Small intestine (tissue), 7 donors: ENCODE measurements at regions not wholly inside any gene's neighbourhood (a gene's known extent, or its start where the extent isn't known, plus 50 kb on each side); places are given as distances from the start of the nearest gene placed in this dataset.

Experiments
- DNase-seq, 2 donors: peaks; one replicate each; pipeline versions ENCODE4 v3.0.0 to v3.0.0-alpha.2; 2013
- FAIRE-seq: peaks from 2 replicates; lab custom pipeline; 2012; peaks lifted over from hg19 to GRCh38; lab: Jason Lieb, UNC
- H3K27ac ChIP-seq, 3 donors: one replicate each; pipeline ENCODE4 v1.5.1; 2013; ENCODE audit warnings: low read length in 2 of 3, mild to moderate bottlenecking in 2 of 3, control low read depth in 1 of 3, inconsistent platforms in 1 of 3, low read depth in 1 of 3, moderate library complexity in 1 of 3
- H3K27me3 ChIP-seq, 3 donors: one replicate each; pipeline ENCODE4 v1.6.1; 2013; ENCODE audit warnings: low read length in 3 of 3, inconsistent platforms in 1 of 3; ENCODE audit not compliant: control insufficient read depth in 3 of 3, insufficient read depth in 3 of 3
- H3K36me3 ChIP-seq, 3 donors: one replicate each; pipeline ENCODE4 v1.6.1; 2013; ENCODE audit warnings: low read length in 3 of 3, inconsistent platforms in 1 of 3, low read depth in 1 of 3, mild to moderate bottlenecking in 1 of 3, moderate library complexity in 1 of 3; ENCODE audit not compliant: control insufficient read depth in 3 of 3, insufficient read depth in 2 of 3
- H3K4me1 ChIP-seq, 3 donors: one replicate each; pipeline ENCODE4 v1.6.1; 2013; ENCODE audit warnings: low read length in 2 of 3, inconsistent platforms in 1 of 3, low read depth in 1 of 3, mild to moderate bottlenecking in 1 of 3, moderate library complexity in 1 of 3; ENCODE audit not compliant: control insufficient read depth in 3 of 3, insufficient read depth in 2 of 3
- H3K4me3 ChIP-seq, 3 donors: one replicate each; pipeline ENCODE4 v1.5.1; 2013; ENCODE audit warnings: low read length in 3 of 3, control low read depth in 1 of 3, inconsistent platforms in 1 of 3, low read depth in 1 of 3, mild to moderate bottlenecking in 1 of 3, moderate library complexity in 1 of 3
- H3K9me3 ChIP-seq, 2 donors: one replicate each; pipeline ENCODE4 v1.6.1; 2013; ENCODE audit warnings: low read depth in 1 of 2, low read length in 1 of 2; ENCODE audit not compliant: control insufficient read depth in 2 of 2, insufficient read depth in 1 of 2
- WGBS, 3 donors: extraction: QIAGEN DNeasy Blood & Tissue Kit; methylation state at CpG; one replicate each; pipeline ENCODE4 v1.1.7; 2013; 5-methylcytosine and 5-hydroxymethylcytosine counted together
- donor health status: healthy with polysubstance abuse.
- donor health status: control.
- donor health status: control.
- donor health status: Bipolar disorder and iron deficiency.
- donor health status: healthy.

DNA sequence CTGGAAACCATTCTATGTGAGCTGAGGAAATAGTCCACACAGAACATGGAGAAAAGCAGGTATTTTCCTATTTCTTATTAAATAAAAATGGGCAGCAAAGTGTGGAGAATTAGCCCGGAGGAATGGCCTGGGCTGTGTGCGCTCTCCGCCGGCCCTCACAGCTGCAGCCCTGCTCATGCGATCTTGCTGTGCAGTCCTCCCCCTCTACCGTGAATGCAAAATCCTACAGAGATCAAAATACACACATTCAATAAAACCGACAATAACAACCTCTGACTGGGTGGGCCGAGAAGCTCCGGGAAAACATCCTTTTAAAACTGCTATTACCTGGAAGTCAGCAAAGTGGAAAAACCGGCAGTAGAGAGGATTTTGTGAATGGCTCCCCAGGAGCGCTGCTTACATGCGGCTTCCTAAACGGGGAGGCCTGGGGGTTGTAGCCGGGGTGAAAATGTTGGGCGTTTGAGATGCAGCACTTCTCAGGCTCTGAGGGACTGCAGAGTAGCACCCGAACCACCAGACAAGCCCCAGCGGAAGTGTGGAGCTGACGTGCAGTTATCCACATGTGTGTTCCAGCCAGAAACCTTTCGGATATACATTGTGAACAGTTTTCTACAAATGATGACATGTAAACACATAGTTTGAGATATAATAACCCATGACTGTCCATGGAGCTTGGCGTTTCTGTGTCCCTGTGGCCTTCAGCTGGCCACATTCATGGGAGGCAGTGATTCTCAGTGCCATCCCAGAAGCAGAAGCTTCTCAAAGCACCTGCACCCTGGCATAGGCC lies 94.2 kb upstream of the ALKAL2 start:
- no peak for DNase-seq
- no peak for FAIRE-seq
- Histone ChIP-seq H3K36me3 (no peaks in the 10 kb centered on the region), H3K4me3 (no peak overlapping the region), H3K27ac (no peak overlapping the region), H3K4me1 (no peaks in the 10 kb centered on the region), H3K9me3 (peaks cover 0 to 2% of the 10 kb centered on the region in 2 donors), H3K27me3 (peaks cover 0 to 4% (median 0%) of the 10 kb centered on the region in 3 donors)
- WGBS, 3 donors: 69 to 86% (median 83%) methylated on average over 20 of the region's 20 CpGs

DNA sequence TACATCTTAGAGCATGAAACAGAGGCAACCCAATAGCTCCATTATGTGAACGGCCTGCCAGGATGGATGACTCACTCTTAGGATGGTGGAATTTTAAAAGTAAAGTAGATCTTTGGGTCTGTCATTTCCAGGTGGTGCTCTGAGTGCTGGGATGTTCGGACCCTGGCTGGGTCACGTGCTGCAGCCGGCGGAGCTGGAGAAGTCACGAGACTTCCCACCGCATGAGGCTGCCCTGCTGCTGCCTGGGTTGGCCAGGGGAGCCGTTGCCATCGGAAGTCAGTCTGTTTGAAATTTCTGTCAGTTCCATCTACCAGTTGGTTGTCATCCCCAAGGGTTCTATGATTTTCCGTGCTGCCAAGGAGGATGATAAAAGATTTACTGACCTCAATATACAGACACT lies 93.3 kb upstream of the ALKAL2 start:
- H3K27ac ChIP-seq: no peak overlapping the region
- peaks cover 0 to 5% of the 10 kb centered on the region in 2 donors for H3K9me3 ChIP-seq
- 87 to 91% (median 90%) methylated on average over 10 of the region's 10 CpGs for WGBS, 3 donors
- H3K4me1 ChIP-seq: no peaks in the 10 kb centered on the region
- peaks cover 0 to 4% (median 0%) of the 10 kb centered on the region in 3 donors for H3K27me3 ChIP-seq
- DNase-seq (no peak), FAIRE-seq (no peak)
- H3K4me3 ChIP-seq: no peak overlapping the region
- no peaks in the 10 kb centered on the region for H3K36me3 ChIP-seq

DNA sequence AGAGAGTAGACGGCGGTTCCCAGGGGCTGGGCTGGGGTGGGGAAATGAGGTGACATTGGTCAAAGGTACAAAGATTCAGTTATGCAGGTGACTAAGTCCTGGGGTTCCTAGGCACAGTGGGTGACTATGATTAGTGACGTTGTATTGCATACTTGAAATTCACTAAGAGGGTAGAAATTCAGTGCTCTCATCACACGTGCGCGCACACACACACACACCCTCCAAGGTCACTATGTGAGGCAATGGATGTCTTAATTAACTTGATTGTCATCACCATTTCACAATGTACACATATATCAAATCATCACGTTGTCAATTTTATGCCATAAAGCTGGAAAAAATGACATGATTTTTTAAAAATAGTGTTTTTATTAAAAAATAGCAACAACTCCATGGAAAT lies 92.9 kb upstream of the ALKAL2 start:
- peaks cover 0 to 4% (median 0%) of the 10 kb centered on the region in 3 donors for H3K27me3 ChIP-seq
- FAIRE-seq: no peak
- no peaks in the 10 kb centered on the region for H3K4me1 ChIP-seq
- H3K36me3 ChIP-seq: no peaks in the 10 kb centered on the region
- no peak overlapping the region for H3K27ac ChIP-seq
- H3K4me3 ChIP-seq: no peak overlapping the region
- WGBS, 3 donors: 90 to 93% (median 90%) methylated on average over 7 of the region's 7 CpGs
- DNase-seq: no peak
- peaks cover 0 to 5% of the 10 kb centered on the region in 2 donors for H3K9me3 ChIP-seq

DNA sequence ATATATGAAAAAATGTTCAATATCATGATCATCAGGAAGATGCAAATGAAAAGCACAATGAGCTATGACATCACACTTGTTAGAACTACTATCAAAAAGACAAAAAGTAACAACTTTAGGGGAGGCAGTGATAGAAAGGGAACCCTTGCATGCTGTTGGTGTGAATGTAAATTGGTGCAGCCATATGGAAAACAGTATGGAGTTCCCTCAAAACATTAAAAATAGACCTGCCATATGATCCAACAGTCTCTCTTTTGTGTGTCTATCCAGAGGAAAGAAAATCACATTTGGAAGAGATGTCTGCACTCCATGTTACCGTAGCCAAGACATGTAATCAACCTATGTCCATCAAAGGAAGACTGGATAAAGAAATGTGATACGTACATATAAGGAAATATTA lies 92.3 kb upstream of the ALKAL2 start:
- Histone ChIP-seq H3K27ac (no peak overlapping the region), H3K9me3 (peaks cover 0 to 7% of the 10 kb centered on the region in 2 donors), H3K4me1 (no peaks in the 10 kb centered on the region), H3K36me3 (no peaks in the 10 kb centered on the region), H3K4me3 (no peak overlapping the region), H3K27me3 (peaks cover 0 to 4% (median 0%) of the 10 kb centered on the region in 3 donors)
- 96 to 97% (median 97%) methylated on average over 2 of the region's 2 CpGs for WGBS, 3 donors
- DNase-seq (no peak), FAIRE-seq (no peak)

DNA sequence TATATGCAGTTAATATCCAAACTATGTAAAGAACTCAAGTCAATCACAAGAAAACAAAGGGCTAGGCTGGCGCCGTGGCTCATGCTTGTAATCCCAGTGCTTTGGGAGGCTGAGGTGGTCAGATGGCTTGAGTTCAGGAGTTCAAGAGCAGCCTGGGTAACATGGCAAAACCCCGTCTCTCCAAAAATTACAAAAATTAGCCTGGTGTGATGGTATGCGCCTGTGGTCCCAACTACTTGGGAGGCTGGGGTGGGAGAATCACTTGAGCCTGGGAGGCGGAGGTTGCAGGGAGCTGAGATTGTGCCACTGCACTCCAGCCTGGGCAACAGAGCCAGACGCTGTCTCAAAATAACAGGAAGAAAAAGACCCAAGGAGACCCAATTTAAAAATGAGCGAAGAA lies 91.9 kb upstream of the ALKAL2 start:
- H3K36me3 ChIP-seq: no peaks in the 10 kb centered on the region
- no peak overlapping the region for H3K27ac ChIP-seq
- peaks cover 0 to 4% (median 0%) of the 10 kb centered on the region in 3 donors for H3K27me3 ChIP-seq
- peaks cover 0 to 7% of the 10 kb centered on the region in 2 donors for H3K9me3 ChIP-seq
- WGBS, 3 donors: 93 to 97% (median 96%) methylated on average over 7 of the region's 7 CpGs
- no peak overlapping the region for H3K4me3 ChIP-seq
- no peaks in the 10 kb centered on the region for H3K4me1 ChIP-seq
- FAIRE-seq: no peak
- DNase-seq: no peak

DNA sequence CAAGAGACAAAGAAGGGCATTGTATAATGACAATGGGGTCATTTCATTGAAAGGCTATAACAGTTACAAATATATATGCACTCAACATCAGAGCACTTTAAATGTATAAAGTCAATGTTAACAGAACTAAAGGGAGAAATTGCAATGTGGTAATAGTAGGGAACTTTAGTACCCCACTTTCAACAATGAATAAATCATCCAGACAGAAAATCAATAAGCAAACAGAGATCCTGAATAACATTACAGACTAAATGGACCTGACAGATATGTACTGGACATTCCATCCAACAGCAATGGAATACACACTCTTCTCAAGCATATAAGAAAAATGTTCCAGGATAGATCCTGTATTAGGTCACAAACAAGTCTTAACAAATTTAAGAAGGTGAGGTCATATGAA lies 90.5 kb upstream of the ALKAL2 start:
- Histone ChIP-seq H3K4me1 (no peaks in the 10 kb centered on the region), H3K27me3 (peaks cover 0 to 2% (median 0%) of the 10 kb centered on the region in 3 donors), H3K36me3 (no peaks in the 10 kb centered on the region), H3K4me3 (no peak overlapping the region), H3K9me3 (peaks cover 0 to 7% of the 10 kb centered on the region in 2 donors), H3K27ac (no peak overlapping the region)
- FAIRE-seq: no peak
- no peak for DNase-seq

GRCh38 chr2:377414-377813 lies 89.5 kb upstream of the ALKAL2 start:
- WGBS, 3 donors: 55 to 71% (median 65%) methylated on average over 2 of the region's 2 CpGs
- H3K4me3 ChIP-seq: no peak overlapping the region
- no peaks in the 10 kb centered on the region for H3K4me1 ChIP-seq
- H3K27ac ChIP-seq: no peak overlapping the region
- DNase-seq (no peak), FAIRE-seq (no peak)
- H3K27me3 ChIP-seq: peaks cover 0 to 1% (median 0%) of the 10 kb centered on the region in 3 donors
- H3K36me3 ChIP-seq: no peaks in the 10 kb centered on the region
- H3K9me3 ChIP-seq: peaks cover 0 to 7% of the 10 kb centered on the region in 2 donors

DNA sequence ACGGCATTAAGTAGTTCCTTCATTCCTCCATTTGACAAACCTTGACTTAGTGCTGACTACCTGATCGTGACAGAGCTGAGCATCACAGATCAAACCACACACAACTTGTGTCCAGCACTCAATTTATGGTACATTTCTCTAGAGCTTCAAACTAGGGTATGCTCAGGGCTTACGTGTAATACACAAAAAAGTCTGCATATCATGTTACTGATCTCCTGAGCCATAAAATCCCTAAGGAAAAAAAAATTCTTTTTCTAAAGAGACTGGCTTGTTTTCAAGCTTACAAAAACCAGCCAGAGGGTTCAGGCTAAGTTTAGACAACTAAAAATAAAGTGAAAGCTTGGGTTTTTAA lies 88.0 kb upstream of the ALKAL2 start:
- Histone ChIP-seq H3K4me1 (no peaks in the 10 kb centered on the region), H3K4me3 (no peak overlapping the region), H3K27me3 (no peaks in the 10 kb centered on the region), H3K36me3 (no peaks in the 10 kb centered on the region), H3K27ac (no peak overlapping the region), H3K9me3 (peaks cover 0 to 7% of the 10 kb centered on the region in 2 donors)
- no peak for FAIRE-seq
- no peak for DNase-seq
- WGBS, 3 donors: 63 to 73% (median 72%) methylated on average over 3 of the region's 3 CpGs
